Endothelial cell of umbilical vein (primary cell): ENCODE measurements at regions not wholly inside any gene's neighbourhood (a gene's known extent, or its start where the extent isn't known, plus 50 kb on each side); places are given as distances from the start of the nearest gene placed in this dataset.

Experiments
- BruUV-seq: library from RNA; stranded (reverse); fragments of 400-500 nt; replicated peaks from 2 replicates; lab custom pipeline; 2021; lab: Mats Ljungman, UMichigan
- CTCF ChIA-PET: fragments of 300-600, 350-600 bp; sonication (Branson Sonifier 250); formaldehyde crosslinking; loops from one replicate; lab custom pipeline; 2021; ENCODE audit warnings: antibody characterized with exemption, inconsistent platforms; lab: Charles Lee
- POLR2A ChIA-PET: fragments of 300-600, 350-600 bp; sonication (Branson Sonifier 250); formaldehyde crosslinking; loops from one replicate; lab custom pipeline; 2021; ENCODE audit warnings: antibody characterized with exemption, inconsistent platforms; lab: Charles Lee
- DNase-seq: peaks from one replicate; pipeline ENCODE4 v3.0.0-alpha.2; 2011; ENCODE audit warnings: low read depth, low spot score
- FAIRE-seq: peaks from 2 replicates; lab custom pipeline; 2011; peaks lifted over from hg19 to GRCh38; lab: Jason Lieb, UNC
- H2AFZ ChIP-seq: 2 replicates; pipeline ENCODE4 v1.6.0; 2012; ENCODE audit warnings: low read depth, low read length, control low read depth, inconsistent platforms
- H3K27ac ChIP-seq: 2 replicates; pipeline ENCODE4 v1.5.1; 2011; ENCODE audit warnings: low read depth, mild to moderate bottlenecking, control low read depth, low read length, moderate library complexity; ENCODE audit not compliant: insufficient read depth
- H3K27me3 ChIP-seq, 2 experiments: 2 replicates each; pipeline versions ENCODE4 v1.6.0 to v1.6.1; 2011; ENCODE audit warnings: low read length in 2 of 2, mixed read lengths in 1 of 2; ENCODE audit not compliant: control insufficient read depth in 2 of 2, insufficient read depth in 2 of 2
- H3K36me3 ChIP-seq, 2 experiments: 2 replicates in 1 of 2; 3 replicates in 1 of 2; pipeline ENCODE4 v1.5.1; 2011; ENCODE audit warnings: low read length in 2 of 2, mild to moderate bottlenecking in 1 of 2, moderate library complexity in 1 of 2; ENCODE audit not compliant: control insufficient read depth in 2 of 2, insufficient read depth in 2 of 2; ENCODE audit errors: extremely low read depth in 1 of 2
- H3K4me1 ChIP-seq: 3 replicates; pipeline ENCODE4 v1.5.1; 2011; ENCODE audit warnings: mild to moderate bottlenecking, low read length; ENCODE audit not compliant: control insufficient read depth, insufficient read depth; ENCODE audit errors: extremely low read depth
- H3K4me2 ChIP-seq: 2 replicates; pipeline ENCODE4 v1.6.1; 2011; ENCODE audit warnings: low read length, control low read depth, mixed read lengths; ENCODE audit not compliant: insufficient read depth
- H3K4me3 ChIP-seq, 3 experiments: fragments of 200-600 bp in 1 of 3; sonication (generic), shearing (Covaris generic) in 1 of 3; replicated peaks in 1 of 3; 2 replicates each; pipeline ENCODE4 v1.5.1; 2011 to 2016; ENCODE audit warnings: control low read depth in 3 of 3, low read length in 3 of 3, mild to moderate bottlenecking in 2 of 3, inconsistent platforms in 1 of 3, low read depth in 1 of 3, moderate library complexity in 1 of 3; ENCODE audit not compliant: insufficient read depth in 1 of 3
- H3K79me2 ChIP-seq: 2 replicates; pipeline ENCODE4 v1.6.0; 2012; ENCODE audit warnings: low read length, inconsistent platforms; ENCODE audit not compliant: control insufficient read depth, insufficient read depth
- H3K9ac ChIP-seq: replicated peaks from 2 replicates; pipeline ENCODE3; 2011; ENCODE audit warnings: low read length, control low read depth; ENCODE audit not compliant: insufficient read depth; ENCODE audit errors: extremely low read depth
- H3K9me1 ChIP-seq: replicated peaks from 3 replicates; pipeline ENCODE4 v1.6.0; 2011; ENCODE audit warnings: mild to moderate bottlenecking, low read length; ENCODE audit not compliant: control insufficient read depth, insufficient read depth; ENCODE audit errors: extremely low read depth
- H3K9me3 ChIP-seq: replicated peaks from 2 replicates; pipeline ENCODE4 v1.5.1; 2012; ENCODE audit warnings: low read length, inconsistent platforms; ENCODE audit not compliant: control insufficient read depth, insufficient read depth
- H4K20me1 ChIP-seq: replicated peaks from 2 replicates; pipeline ENCODE3; 2011; ENCODE audit warnings: mild to moderate bottlenecking, low read length; ENCODE audit not compliant: control insufficient read depth, insufficient read depth; ENCODE audit errors: extremely low read depth
- EZH2 ChIP-seq: IDR thresholded peaks from 2 replicates; pipeline ENCODE4 v1.6.1; 2012; ENCODE audit warnings: borderline replicate concordance, low read depth, mild to moderate bottlenecking, moderate library complexity, low read length, inconsistent platforms; ENCODE audit not compliant: severe bottlenecking
- FOS ChIP-seq: IDR thresholded peaks from 2 replicates; pipeline ENCODE4 v1.6.1; 2011; ENCODE audit warnings: mild to moderate bottlenecking, low read length, moderate library complexity, borderline replicate concordance; ENCODE audit not compliant: insufficient read depth
- GATA2 ChIP-seq: IDR thresholded peaks from 2 replicates; pipeline ENCODE4 v1.7.0; 2011; ENCODE audit warnings: low read depth, mild to moderate bottlenecking, moderate library complexity, mixed read lengths, low read length; ENCODE audit not compliant: insufficient read length, insufficient read depth
- JUN ChIP-seq: IDR thresholded peaks from 2 replicates; pipeline ENCODE4 v1.6.1; 2011; ENCODE audit warnings: borderline replicate concordance, low read depth; ENCODE audit not compliant: insufficient read length, insufficient read depth
- MYC ChIP-seq: IDR thresholded peaks from one replicate; pipeline ENCODE4 v1.6.1; 2011; ENCODE audit warnings: mild to moderate bottlenecking, low read depth, low read length
- POLR2A ChIP-seq: IDR thresholded peaks from 2 replicates; pipeline ENCODE4 v1.6.1; 2012; ENCODE audit warnings: low read depth, mild to moderate bottlenecking, control low read depth, low read length
- POLR2AphosphoS5 ChIP-seq: IDR thresholded peaks from 2 replicates; pipeline ENCODE4 v1.6.1; 2012; ENCODE audit warnings: low read depth, mild to moderate bottlenecking, control low read depth, low read length, moderate library complexity; ENCODE audit not compliant: insufficient read depth
- dilution Hi-C: fragments of 300-500 bp; cut with MboI; formaldehyde crosslinking; loops from one replicate; pipeline ENCODE4 v1.15.0; 2019; ENCODE audit warnings: low sequenced_read_pairs; ENCODE audit not compliant: extremely low pct_ligation_motif_present
- intact Hi-C: fragments of 100-400 bp; cut with micrococcal nuclease; formaldehyde crosslinking; loops from one replicate; pipeline ENCODE4 v1.10.0; 2022
- TF ChIP-seq, protein P1 (sequence below), 2 donors: IDR thresholded peaks; 1 replicate in 1 of 2; 2 replicates in 1 of 2; pipeline ENCODE4 v1.5.1; 2011; ENCODE audit warnings: low read length in 2 of 2, mild to moderate bottlenecking in 2 of 2, moderate library complexity in 2 of 2, control low read depth in 1 of 2, inconsistent platforms in 1 of 2, low read depth in 1 of 2; ENCODE audit not compliant: insufficient read depth in 1 of 2; ENCODE audit errors: extremely low read depth in 1 of 2
- TF ChIP-seq, protein P2 (sequence below): IDR thresholded peaks from 2 replicates; pipeline ENCODE4 v1.6.1; 2011; ENCODE audit not compliant: insufficient read depth, insufficient read length

DNA sequence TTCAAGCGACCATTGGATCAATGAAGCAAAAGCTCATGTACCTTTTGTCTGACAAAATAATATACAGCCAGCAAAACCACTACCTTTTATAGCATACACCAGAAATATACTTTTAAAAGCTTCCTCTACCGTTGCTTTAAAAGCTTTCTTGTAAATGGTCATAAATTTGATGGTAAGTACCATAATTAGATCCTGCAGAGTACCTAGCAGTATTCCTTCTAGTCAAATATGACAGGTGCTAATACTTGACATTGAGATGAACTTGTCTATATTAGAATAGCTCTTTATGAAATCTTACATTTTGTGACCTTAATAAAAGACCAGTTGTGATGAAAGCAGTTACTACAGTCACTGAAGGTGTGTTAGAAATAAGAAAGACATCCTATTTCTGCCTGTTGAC lies 340.5 kb upstream of the ANO3 start:
- Histone ChIP-seq H4K20me1 (no peaks in the 10 kb centered on the region), H3K4me1 (no peaks in the 10 kb centered on the region), H3K27me3 (no peaks in the 10 kb centered on the region), H3K9ac (no peak overlapping the region), H3K4me2 (no peak overlapping the region), H3K36me3 (no peaks in the 10 kb centered on the region), H3K79me2 (no peaks in the 10 kb centered on the region), H3K27ac (no peak overlapping the region), H3K4me3 (no peak overlapping the region), H3K9me1 (no peaks in the 10 kb centered on the region), H2AFZ (no peak overlapping the region), H3K9me3 (no peaks in the 10 kb centered on the region)
- ChIA-PET POLR2A (no interaction called here), CTCF (interaction anchor here (1.4 to 2.3 kb wide), 2 partner anchors 10 to 1605 kb away, joined by 3 to 21 read pairs; no protein-coding TSS in a partner anchor)
- intact Hi-C loops: no loop called here
- FAIRE-seq: no peak
- dilution Hi-C loops: loop anchor here (25.0 kb wide), 1 partner anchor 246 kb away; no protein-coding TSS in a partner anchor
- BruUV-seq: no TSS peak
- TF ChIP-seq JUN (no peak), EZH2 (no peak), POLR2AphosphoS5 (no peak), MYC (no peak), POLR2A (no peak), FOS (no peak), GATA2 (no peak)
- TF ChIP-seq, protein P1, sequence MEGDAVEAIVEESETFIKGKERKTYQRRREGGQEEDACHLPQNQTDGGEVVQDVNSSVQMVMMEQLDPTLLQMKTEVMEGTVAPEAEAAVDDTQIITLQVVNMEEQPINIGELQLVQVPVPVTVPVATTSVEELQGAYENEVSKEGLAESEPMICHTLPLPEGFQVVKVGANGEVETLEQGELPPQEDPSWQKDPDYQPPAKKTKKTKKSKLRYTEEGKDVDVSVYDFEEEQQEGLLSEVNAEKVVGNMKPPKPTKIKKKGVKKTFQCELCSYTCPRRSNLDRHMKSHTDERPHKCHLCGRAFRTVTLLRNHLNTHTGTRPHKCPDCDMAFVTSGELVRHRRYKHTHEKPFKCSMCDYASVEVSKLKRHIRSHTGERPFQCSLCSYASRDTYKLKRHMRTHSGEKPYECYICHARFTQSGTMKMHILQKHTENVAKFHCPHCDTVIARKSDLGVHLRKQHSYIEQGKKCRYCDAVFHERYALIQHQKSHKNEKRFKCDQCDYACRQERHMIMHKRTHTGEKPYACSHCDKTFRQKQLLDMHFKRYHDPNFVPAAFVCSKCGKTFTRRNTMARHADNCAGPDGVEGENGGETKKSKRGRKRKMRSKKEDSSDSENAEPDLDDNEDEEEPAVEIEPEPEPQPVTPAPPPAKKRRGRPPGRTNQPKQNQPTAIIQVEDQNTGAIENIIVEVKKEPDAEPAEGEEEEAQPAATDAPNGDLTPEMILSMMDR (IDR thresholded peaks at IDR 0.05; ENCODE audit: extremely low read depth in 1 of 2, insufficient read depth in 1 of 2, low read depth in 1 of 2, low read length in 2 of 2): no peak
- TF ChIP-seq, protein P2, sequence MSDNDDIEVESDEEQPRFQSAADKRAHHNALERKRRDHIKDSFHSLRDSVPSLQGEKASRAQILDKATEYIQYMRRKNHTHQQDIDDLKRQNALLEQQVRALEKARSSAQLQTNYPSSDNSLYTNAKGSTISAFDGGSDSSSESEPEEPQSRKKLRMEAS: no peak
- no peak for DNase-seq
